Gastrocnemius medialis (tissue), 4 donors: ENCODE measurements at regions not wholly inside any gene's neighbourhood (a gene's known extent, or its start where the extent isn't known, plus 50 kb on each side); places are given as distances from the start of the nearest gene placed in this dataset.

ENCODE experiments used
- ATAC-seq, 2 donors: fragments of 150-250 bp; one replicate each; pipeline ENCODE4 v1.9.1; 2016
- DNase-seq, 2 donors: peaks; one replicate each; pipeline ENCODE4 v3.0.0-alpha.2; 2019
- H3K27ac ChIP-seq, 4 donors: fragments of 200-600 bp; sonication (generic); 1 replicate in 1 of 4; 2 replicates in 3 of 4; pipeline ENCODE4 v1.5.1; 2016 to 2018; ENCODE audit warnings: mild to moderate bottlenecking in 2 of 4, moderate library complexity in 1 of 4
- H3K27me3 ChIP-seq, 3 donors: fragments of 200-600 bp; sonication (generic) in 2 of 3; 1 replicate in 1 of 3; 2 replicates in 2 of 3; pipeline versions ENCODE4 v1.5.1 to v1.6.0; 2016 to 2019; ENCODE audit warnings: mild to moderate bottlenecking in 1 of 3, moderate library complexity in 1 of 3
- H3K36me3 ChIP-seq, 2 donors: fragments of 200-600 bp; sonication (generic) in 1 of 2; one replicate each; pipeline ENCODE4 v1.5.1; 2017 to 2018
- H3K4me1 ChIP-seq, 2 donors: fragments of 200-600 bp; sonication (generic) in 1 of 2; one replicate each; pipeline ENCODE4 v1.5.1; 2016 to 2017; ENCODE audit warnings: mild to moderate bottlenecking in 2 of 2
- H3K4me3 ChIP-seq, 4 donors: fragments of 200-600 bp; sonication (generic) in 3 of 4; 1 replicate in 1 of 4; 2 replicates in 3 of 4; pipeline ENCODE4 v1.5.1; 2016 to 2019; ENCODE audit warnings: mild to moderate bottlenecking in 2 of 4
- H3K9me3 ChIP-seq, 3 donors: fragments of 200-600 bp; sonication (generic) in 2 of 3; 1 replicate in 1 of 3; 2 replicates in 2 of 3; pipeline ENCODE4 v1.5.1; 2016 to 2019
- POLR2A ChIP-seq, 2 donors: fragments of 450-650 bp; IDR thresholded peaks; one replicate each; pipeline ENCODE4 v1.6.1; 2017; ENCODE audit warnings: antibody characterized with exemption in 2 of 2, mild to moderate bottlenecking in 2 of 2, moderate library complexity in 2 of 2
- in situ Hi-C, 4 donors: fragments of 200-750 bp; cut with MboI; loops; one replicate each; pipeline versions ENCODE4 v1.15.0 to v1.8.0; 2017; ENCODE audit warnings: low sequenced_read_pairs in 4 of 4
- intact Hi-C: fragments of 100-400 bp; cut with DNase I; formaldehyde crosslinking; loops from one replicate; pipeline ENCODE4 v1.15.1; 2023; ENCODE audit warnings: low total_unique reads
- TF ChIP-seq, protein P1 (sequence below), 5 experiments: fragments of 450-650 bp in 3 of 5; fragments of 200-600 bp in 2 of 5; sonication (generic) in 2 of 5; IDR thresholded peaks in 4 of 5; conservative IDR thresholded peaks in 1 of 5; 1 replicate in 4 of 5; 2 replicates in 1 of 5; pipeline ENCODE4 v1.5.1; 2016 to 2019; ENCODE audit warnings: antibody characterized with exemption in 5 of 5, mild to moderate bottlenecking in 3 of 5, moderate library complexity in 3 of 5

GRCh38 chr18:64258111-64258650, 109.3 kb upstream of the LINC00305 start:
- intact Hi-C loops: no loop called here
- Histone ChIP-seq H3K27me3 (no peaks in the 10 kb centered on the region), H3K36me3 (no peaks in the 10 kb centered on the region), H3K4me1 (no peaks in the 10 kb centered on the region), H3K4me3 (no peak overlapping the region), H3K9me3 (no peaks in the 10 kb centered on the region), H3K27ac (no peak overlapping the region)
- ATAC-seq: no peak
- DNase-seq: no peak
- TF ChIP-seq POLR2A (IDR thresholded peaks at IDR 0.05): no peak
- TF ChIP-seq, protein P1, sequence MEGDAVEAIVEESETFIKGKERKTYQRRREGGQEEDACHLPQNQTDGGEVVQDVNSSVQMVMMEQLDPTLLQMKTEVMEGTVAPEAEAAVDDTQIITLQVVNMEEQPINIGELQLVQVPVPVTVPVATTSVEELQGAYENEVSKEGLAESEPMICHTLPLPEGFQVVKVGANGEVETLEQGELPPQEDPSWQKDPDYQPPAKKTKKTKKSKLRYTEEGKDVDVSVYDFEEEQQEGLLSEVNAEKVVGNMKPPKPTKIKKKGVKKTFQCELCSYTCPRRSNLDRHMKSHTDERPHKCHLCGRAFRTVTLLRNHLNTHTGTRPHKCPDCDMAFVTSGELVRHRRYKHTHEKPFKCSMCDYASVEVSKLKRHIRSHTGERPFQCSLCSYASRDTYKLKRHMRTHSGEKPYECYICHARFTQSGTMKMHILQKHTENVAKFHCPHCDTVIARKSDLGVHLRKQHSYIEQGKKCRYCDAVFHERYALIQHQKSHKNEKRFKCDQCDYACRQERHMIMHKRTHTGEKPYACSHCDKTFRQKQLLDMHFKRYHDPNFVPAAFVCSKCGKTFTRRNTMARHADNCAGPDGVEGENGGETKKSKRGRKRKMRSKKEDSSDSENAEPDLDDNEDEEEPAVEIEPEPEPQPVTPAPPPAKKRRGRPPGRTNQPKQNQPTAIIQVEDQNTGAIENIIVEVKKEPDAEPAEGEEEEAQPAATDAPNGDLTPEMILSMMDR (IDR thresholded peaks at IDR 0.05 in 4 of 5, conservative IDR thresholded peaks at IDR 0.05 in 1 of 5): no peak
- in situ Hi-C loops: no loop called here

DNA sequence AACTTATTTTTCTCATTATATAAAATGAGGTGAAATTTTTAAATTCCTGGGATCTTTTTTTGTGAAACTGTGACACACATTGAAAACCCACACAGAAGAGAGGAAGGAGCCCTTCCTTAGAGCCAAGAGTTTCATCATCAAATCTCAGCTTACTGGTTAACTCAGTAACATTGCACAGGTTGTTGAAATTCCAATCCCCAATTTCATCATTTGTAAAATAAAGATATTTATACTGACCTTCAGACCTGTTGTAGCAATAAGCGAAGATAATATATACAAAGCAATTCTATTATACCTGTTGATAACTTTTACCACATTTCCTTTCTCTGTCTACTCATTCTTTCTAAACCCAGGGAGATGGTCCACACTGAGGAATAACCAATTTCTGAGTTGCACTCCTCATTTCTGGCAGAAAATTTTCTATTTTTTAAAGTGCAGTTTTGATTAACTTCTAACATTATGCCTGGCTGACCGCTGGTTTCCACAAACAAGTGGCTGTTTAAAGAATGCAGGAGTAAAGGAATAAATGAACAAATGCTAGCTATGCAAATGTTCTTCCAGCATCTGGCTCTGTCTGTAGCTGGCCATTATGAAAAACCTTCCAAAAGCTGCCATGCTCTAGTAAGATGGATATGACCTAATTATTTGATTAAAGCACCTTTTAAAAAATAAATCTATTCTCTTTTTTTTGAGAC, 105.7 kb upstream of the LINC00305 start:
- Histone ChIP-seq H3K36me3 (no peaks in the 10 kb centered on the region), H3K4me3 (no peak overlapping the region), H3K27me3 (no peaks in the 10 kb centered on the region), H3K4me1 (no peaks in the 10 kb centered on the region), H3K9me3 (no peaks in the 10 kb centered on the region), H3K27ac (no peak overlapping the region)
- no peak for DNase-seq
- TF ChIP-seq, protein P1 (IDR thresholded peaks at IDR 0.05 in 4 of 5, conservative IDR thresholded peaks at IDR 0.05 in 1 of 5): no peak
- TF ChIP-seq POLR2A (IDR thresholded peaks at IDR 0.05): no peak
- in situ Hi-C loops: no loop called here
- intact Hi-C loops: no loop called here
- ATAC-seq: no peak

- DNase-seq (no peak), ATAC-seq (no peak)
- intact Hi-C loops (no loop called here), in situ Hi-C loops (no loop called here)
- no peak overlapping the region for H3K4me3 ChIP-seq
- no peaks in the 10 kb centered on the region for H3K9me3 ChIP-seq
- no peaks in the 10 kb centered on the region for H3K27me3 ChIP-seq
- TF ChIP-seq POLR2A (IDR thresholded peaks at IDR 0.05): no peak
- TF ChIP-seq, protein P1 (IDR thresholded peaks at IDR 0.05 in 4 of 5, conservative IDR thresholded peaks at IDR 0.05 in 1 of 5): no peak
- H3K4me1 ChIP-seq: no peaks in the 10 kb centered on the region
- H3K36me3 ChIP-seq: no peaks in the 10 kb centered on the region
- no peak overlapping the region for H3K27ac ChIP-seq
Observed at GRCh38 chr18:64253873-64254272, 105.0 kb upstream of the LINC00305 start.

DNA sequence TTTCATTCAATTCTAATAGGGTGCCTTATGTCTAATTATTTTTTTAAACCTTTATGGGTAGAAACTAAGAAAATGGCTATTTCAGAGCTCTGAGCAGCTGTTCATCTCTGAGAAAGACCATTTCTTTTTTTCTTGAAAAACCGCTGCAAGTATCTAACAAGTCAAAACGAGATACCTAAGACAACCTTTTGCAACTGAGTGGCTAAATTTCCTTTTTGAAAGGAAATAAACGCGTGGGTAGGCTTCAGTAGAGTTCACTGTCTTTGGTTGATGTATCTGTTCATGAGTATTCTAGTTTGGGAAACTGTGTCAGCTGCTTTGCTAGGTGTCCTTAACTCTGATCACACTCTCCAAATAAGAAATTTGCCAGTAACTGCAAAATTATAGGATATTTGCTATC, 104.3 kb upstream of the LINC00305 start:
- Histone ChIP-seq H3K36me3 (no peaks in the 10 kb centered on the region), H3K27me3 (no peaks in the 10 kb centered on the region), H3K4me1 (no peaks in the 10 kb centered on the region), H3K4me3 (no peak overlapping the region), H3K9me3 (no peaks in the 10 kb centered on the region), H3K27ac (no peak overlapping the region)
- intact Hi-C loops (no loop called here), in situ Hi-C loops (no loop called here)
- ATAC-seq (no peak), DNase-seq (no peak)
- TF ChIP-seq, protein P1 (IDR thresholded peaks at IDR 0.05 in 4 of 5, conservative IDR thresholded peaks at IDR 0.05 in 1 of 5): no peak
- no peak for TF ChIP-seq POLR2A (IDR thresholded peaks at IDR 0.05)
